ENCODE measurements at regions not wholly inside any gene's neighbourhood (a gene's known extent, or its start where the extent isn't known, plus 50 kb on each side); places are given as distances from the start of the nearest gene placed in this dataset.
"Not testable (repeated sequence)": the region's sequence is repeated elsewhere in the genome, so short reads cannot be mapped to it uniquely, and the experiment has no call there.

- Mint-ChIP-seq H3K36me3 (ENCODE audit: low read depth) (peaks cover 3% of the 10 kb centered on the region), H3K4me3 (peak overlapping the region; percentile 22), H3K27ac (ENCODE audit: unreplicated experiment) (peak overlapping the region; percentile 2), H3K9me3 (peaks cover 7% of the 10 kb centered on the region), H3K4me1 (peaks cover 39% of the 10 kb centered on the region), H3K27me3 (ENCODE audit: low read depth) (no peaks in the 10 kb centered on the region)
- TF ChIP-seq CTCF (conservative IDR thresholded peaks at IDR 0.05) = no peak
- DNase-seq (ENCODE audit: low read depth, low spot score) = no peak
Observed at GRCh38 chr4:123600987-123601904, 204.7 kb downstream of the SPRY1 start.

GRCh38 chr4:123602007-123602406, 205.4 kb downstream of the SPRY1 start:
- no peak for TF ChIP-seq CTCF (conservative IDR thresholded peaks at IDR 0.05)
- Mint-ChIP-seq H3K27ac (ENCODE audit: unreplicated experiment) (no peak overlapping the region), H3K36me3 (ENCODE audit: low read depth) (peaks cover 2% of the 10 kb centered on the region), H3K27me3 (ENCODE audit: low read depth) (no peaks in the 10 kb centered on the region), H3K9me3 (peaks cover 6% of the 10 kb centered on the region), H3K4me1 (peaks cover 41% of the 10 kb centered on the region), H3K4me3 (no peak overlapping the region)
- DNase-seq (ENCODE audit: low read depth, low spot score) = no peak

- Mint-ChIP-seq H3K4me3 (no peak overlapping the region), H3K27ac (ENCODE audit: unreplicated experiment) (no peak overlapping the region), H3K9me3 (peaks cover 6% of the 10 kb centered on the region), H3K4me1 (peaks cover 35% of the 10 kb centered on the region), H3K27me3 (ENCODE audit: low read depth) (no peaks in the 10 kb centered on the region), H3K36me3 (ENCODE audit: low read depth) (peaks cover 2% of the 10 kb centered on the region)
- DNase-seq (ENCODE audit: low read depth, low spot score) = no peak
- TF ChIP-seq CTCF (conservative IDR thresholded peaks at IDR 0.05) = no peak
Observed at GRCh38 chr4:123603165-123603564, 206.6 kb downstream of the SPRY1 start.

GRCh38 chr4:123605797-123606196, 209.2 kb downstream of the SPRY1 start:
- peaks cover 15% of the 10 kb centered on the region for H3K4me1 Mint-ChIP-seq
- not testable (repeated sequence) for H3K36me3 Mint-ChIP-seq (ENCODE audit: low read depth)

GRCh38 chr4:123606336-123606735, 209.7 kb downstream of the SPRY1 start:
- Mint-ChIP-seq H3K36me3 (ENCODE audit: low read depth) (peaks cover 2% of the 10 kb centered on the region), H3K4me1 (peaks cover 10% of the 10 kb centered on the region), H3K9me3 (peaks cover 6% of the 10 kb centered on the region), H3K27me3 (ENCODE audit: low read depth) (no peaks in the 10 kb centered on the region), H3K4me3 (no peak overlapping the region), H3K27ac (ENCODE audit: unreplicated experiment) (no peak overlapping the region)
- no peak for TF ChIP-seq CTCF (conservative IDR thresholded peaks at IDR 0.05)
- no peak for DNase-seq (ENCODE audit: low read depth, low spot score)

More at GRCh38 chr4:123605797-123606196, 209.2 kb downstream of the SPRY1 start:
- H3K4me3 Mint-ChIP-seq; H3K27me3 Mint-ChIP-seq (ENCODE audit: low read depth); H3K9me3 Mint-ChIP-seq; H3K27ac Mint-ChIP-seq (ENCODE audit: unreplicated experiment); DNase-seq (ENCODE audit: low read depth, low spot score): not testable (repeated sequence)

- H3K27ac Mint-ChIP-seq (ENCODE audit: unreplicated experiment) = peak overlapping the region; percentile 24
- H3K27me3 Mint-ChIP-seq (ENCODE audit: low read depth) = no peaks in the 10 kb centered on the region
- H3K4me1 Mint-ChIP-seq = peaks cover 7% of the 10 kb centered on the region
- DNase-seq (ENCODE audit: low read depth, low spot score) = no peak
- H3K36me3 Mint-ChIP-seq (ENCODE audit: low read depth) = peaks cover 2% of the 10 kb centered on the region
- no peak for TF ChIP-seq CTCF (conservative IDR thresholded peaks at IDR 0.05)
- H3K9me3 Mint-ChIP-seq = peaks cover 6% of the 10 kb centered on the region
- no peak overlapping the region for H3K4me3 Mint-ChIP-seq
Observed at GRCh38 chr4:123606946-123607542, 210.4 kb downstream of the SPRY1 start.
